Stimulated activated CD4-positive, alpha-beta T cell treated with anti-CD3 and anti-CD28 coated beads, Interleukin-4, amount 100 ng/mL, for 4 hours (primary cell): ENCODE measurements at regions not wholly inside any gene's neighbourhood (a gene's known extent, or its start where the extent isn't known, plus 50 kb on each side); places are given as distances from the start of the nearest gene placed in this dataset.

Source experiments
- DNase-seq, 2 experiments: peaks; one replicate each; pipeline ENCODE4 v3.0.0-alpha.2; 2020

DNA sequence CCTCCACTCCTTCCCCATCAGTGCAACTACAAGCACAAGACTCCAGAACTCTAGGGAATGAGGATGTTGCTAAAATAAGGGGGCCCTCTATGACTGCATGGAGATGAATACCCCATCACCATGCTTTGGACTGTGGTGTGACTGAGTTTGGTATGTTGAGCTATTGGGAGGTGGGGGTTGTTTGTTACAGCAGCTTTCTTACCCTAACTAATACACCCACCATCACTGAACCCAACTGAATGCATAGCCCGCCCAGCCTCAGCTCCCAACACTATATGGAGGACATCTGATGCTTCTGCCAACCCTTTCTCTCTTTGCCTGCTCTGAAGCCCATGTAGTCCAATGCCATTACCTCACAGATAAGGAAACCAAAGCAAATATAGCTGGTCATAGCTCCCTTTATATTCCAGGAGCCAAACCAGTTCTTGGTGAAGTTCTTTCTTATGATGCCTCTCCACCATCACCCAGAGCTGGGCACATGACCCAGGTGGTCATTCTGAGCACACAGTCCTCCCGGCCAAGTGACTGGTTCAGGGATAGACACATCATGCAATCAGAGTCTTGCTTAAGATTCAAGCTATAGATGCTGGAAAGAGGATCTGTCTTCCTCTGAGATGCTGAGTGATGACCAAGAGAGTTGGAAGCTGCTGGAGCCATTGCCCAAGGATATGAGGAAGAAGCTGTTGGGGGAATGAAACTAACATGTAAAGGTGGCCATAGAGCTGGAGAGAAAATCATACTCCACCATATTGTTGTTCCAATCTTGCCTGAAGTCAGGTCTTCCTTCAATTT, 155.6 kb upstream of the HAAO start:
- DNase-seq = no peak

DNA sequence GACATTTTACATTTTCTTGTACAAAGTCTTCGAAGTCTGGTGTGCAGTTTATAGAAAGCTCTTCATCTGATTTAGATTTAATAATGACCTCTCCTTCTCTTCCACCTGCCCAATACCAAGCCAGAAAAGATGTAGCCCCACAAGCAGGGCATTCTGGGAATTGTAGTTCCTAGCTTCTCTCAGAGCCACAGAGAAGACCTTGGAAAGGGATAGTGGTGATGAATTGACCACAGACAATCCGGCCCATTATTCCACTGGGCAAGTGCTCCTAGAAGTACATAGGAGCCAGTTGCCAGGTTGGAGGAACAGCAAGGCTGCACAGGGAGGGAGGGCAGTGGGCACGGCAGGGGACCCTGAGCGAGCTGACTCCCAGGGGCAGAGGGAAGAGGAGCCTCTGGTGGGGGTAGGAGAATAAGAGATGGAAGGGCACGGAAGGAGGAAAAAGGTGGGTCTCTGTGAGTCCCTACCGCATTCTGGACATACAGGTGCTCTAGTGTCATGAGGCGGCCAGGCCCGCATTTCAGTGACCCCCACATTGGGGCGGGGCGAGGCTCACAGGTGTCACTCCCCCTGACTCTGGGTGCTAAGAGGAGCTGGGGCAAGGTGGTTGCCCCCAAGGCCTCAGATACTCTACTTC, 152.5 kb upstream of the HAAO start:
- DNase-seq = no peak

DNA sequence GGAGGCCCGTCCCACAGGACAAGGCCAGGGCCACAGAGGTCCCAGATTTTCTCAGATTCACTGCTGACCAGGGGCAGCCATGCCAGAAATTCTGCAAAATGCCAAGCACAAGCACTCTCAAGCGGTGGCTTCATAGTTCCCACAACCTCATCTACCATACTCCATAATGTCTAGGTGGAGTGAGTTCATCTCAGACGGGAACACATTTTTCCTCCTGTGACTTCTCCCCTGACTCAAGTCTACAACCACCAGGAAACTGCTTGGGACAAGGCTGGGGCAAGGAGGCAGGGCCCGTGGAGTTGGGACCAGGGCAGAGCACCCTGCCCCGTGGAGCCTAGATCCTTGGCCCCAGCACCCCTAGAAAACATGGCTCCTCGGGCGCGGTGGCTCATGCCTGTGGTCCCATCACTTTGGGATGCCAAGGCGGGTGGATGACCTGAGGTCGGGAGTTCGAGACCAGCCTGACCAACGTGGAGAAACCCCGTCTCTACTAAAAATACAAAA, 150.7 kb upstream of the HAAO start:
- no peak for DNase-seq

DNA sequence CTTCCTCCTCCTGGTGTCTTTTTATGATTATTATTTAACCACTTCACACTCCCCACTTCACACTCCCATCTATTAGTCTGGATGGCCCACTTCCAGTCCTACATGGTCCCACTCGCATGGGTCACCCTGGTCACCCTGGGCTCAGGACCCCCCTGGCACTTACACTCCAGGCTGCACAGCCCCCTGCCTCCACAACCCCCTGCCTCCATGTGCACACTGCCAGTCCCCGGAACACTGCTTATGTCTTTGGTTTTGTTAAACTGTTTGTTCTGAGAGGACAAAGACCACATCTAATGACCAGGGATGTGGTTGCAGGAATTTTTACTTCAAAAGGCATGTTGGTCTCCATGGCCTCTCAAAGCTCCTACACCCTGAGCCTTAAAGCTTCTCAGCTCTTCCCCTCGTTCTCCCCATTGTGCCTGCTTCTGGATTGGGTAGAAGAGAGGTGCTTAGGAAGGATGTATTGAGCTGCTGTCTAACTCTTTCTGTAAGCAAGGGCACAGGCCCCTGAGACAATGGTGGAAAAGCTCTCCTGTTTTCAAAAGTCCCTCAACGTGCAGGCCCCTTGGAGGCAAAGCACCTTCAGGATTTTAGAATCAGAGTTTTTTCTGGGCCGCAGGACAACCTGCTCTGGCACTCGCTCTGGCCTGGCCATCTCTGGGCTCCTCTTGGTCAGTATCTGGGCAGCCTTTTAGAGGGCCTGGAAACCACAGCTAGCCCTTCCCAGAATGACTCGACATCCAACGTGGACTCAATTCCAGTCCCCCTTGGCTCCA, 150.0 kb upstream of the HAAO start:
- no peak for DNase-seq

DNA sequence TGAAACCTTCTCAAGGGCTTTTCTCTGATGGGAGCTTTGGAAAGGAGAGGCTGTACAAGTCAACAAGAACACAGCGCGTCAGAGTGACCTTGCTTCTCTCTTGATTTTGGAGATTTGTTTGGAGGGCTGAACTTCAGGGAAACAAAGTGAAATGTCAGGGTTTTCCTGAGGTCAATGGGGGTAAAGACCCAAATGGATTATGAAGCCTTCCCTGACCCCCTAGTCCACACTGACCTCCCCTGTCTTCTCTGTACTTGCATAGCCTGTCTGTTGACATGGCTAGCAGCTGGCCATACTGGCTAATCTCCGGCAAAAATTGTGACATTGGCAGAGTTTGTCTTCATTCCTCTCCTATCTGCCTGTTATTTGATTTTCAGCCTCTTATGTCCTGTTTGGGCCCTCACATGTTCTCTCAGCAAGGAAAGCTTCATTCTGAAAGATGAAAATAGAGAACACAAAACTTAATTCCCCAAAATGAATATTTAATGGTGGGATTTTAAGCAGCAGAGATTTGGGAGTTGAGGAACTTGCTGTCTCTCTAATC, 149.3 kb upstream of the HAAO start:
- no peak for DNase-seq

DNA sequence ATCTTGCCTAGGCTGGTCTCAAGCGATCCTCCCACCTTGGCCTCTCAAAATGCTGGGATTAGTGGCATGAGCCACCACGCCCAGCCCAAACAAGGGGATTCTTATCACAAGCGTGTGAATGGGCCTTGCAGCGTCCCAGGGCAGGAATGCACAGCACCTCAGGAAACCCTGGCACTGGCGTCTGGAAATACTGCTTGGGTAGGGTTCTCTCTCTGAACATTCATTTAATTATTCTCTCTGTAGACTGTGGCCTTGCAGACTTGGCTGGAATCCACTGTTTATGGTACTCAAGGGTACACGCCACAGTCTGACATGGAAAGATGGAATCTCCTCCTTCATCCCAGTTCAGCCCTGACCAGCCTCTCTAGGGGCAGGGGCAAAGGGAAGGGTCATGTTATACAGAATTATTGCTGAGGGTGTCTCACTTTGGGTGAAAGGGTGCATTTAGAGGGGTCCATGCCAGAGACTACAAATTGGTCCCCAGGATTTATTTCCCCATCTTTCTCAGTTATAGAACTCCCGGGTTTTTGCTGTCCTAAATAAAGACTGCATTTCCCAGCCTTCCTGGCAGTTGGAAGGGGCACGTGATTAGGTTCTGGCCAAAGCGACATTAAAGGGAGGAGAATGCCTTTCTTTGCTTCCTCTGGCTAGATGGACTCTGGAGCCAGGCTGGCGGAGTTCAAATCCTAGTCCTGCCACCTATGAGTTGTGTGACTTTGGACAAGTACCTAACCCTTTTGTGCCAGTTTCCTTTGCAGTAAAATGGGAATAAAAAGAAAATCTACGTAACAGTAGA, 147.2 kb upstream of the HAAO start:
- no peak for DNase-seq

DNA sequence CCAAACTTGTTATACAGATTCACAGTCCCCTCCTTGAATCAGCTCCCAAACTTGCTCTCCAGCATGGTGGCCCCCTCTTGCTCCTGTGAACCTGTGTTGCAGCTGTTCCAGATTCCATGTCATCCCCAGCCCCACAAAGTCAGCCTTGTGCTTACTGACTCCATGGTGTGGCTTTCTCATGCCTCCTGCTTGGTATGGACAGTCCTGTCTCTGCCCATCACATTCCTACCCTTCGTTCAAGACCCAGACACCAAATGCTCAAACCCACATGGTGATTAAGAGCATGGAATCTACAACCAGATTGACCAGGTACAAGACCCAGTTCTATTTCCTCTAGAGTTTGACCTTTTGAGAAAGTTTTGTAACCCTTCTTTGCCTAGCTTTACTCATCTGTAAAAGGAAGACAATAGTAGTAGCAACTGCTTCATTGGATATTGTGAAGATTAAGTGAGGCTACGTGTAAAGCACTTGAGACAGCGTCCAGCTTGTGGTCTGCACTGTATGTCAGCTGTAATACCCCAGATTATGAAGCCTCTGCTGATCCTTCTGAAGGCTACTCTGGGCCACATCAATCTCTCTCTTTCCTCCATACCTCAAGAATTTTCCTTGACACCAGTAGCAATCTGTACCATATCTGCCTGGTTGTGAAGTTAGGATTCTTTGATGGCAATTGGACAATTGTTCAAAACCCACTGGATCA, 146.4 kb upstream of the HAAO start:
- no peak for DNase-seq

DNA sequence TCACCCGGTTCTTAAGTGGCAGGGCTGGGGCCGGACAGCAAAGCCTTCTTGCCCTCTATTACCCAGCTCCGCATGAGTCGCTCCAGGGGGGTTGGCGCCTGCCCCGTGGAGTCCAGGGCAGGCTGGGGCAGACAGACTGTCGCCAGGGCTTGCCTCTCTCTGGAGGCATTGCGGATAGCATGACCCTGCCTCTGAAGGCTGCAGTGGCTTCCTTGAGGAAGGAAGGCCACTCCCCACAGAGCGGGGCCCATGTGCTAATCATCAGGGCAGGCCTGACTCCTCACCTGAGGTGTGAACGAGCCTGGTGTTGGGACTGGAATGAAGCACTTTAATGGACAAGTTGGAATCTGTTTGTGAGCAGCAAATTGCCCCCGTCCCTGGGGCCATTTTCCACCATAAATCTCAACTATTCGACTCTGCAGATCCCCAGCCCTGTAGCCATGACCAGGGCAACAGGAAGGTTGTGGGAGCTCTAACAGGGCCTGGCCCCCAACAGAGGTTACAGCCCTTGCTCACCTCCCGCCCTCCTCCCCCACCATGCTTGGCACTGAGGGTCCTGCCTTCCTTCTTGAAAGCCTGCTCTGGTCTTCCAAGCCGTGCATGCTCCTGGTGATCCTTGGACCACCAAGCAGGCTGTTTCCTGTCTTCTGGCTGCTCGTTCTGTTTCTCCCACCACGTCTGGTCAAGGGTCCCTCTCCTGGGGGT, 144.9 kb upstream of the HAAO start:
- DNase-seq = no peak

DNA sequence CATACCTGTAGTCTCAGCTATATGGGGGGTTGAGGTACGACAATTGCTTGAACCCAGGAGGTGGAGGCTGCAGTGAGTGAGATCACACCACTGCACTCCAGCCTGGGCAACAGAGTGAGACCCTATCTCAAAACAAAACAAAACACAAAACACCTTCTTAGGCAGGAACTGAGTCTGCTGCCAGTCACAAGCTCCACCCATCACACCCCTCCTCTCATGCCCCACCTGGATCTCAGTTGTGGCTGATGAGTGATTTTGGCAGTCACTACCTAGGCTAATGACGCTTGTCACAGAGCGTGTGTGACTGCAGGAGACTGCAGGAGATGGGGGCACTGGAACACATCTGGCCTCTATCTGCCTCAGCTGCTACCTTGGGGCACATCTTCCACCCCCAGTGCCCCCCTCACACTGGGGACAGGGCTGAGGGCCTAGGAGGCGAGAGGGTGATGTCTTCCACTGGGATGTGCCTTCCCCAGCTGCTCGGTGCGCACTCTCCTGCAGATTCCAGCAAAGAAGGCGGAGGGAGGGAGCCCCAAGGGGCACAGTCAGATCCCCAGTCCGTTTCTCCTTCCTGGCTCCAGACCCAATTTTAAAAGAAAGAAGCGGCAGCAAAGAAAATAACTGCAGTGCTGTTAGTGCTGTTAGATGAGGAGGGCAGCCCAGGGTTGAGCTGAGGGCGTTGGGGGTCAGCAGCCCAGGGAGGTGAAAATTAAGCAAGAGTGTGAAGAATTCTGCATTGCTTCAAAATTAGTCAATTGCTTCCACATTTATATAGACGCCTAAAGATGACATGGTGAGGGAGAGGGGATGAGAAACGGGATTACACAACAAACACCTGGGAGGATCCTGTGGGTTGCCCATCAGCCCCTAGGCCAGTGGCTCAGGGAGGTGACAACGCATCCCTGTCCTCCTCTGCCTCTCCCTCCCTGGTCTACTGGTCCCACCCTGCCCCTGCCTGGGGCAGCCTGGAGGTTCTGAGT, 143.6 kb upstream of the HAAO start:
- no peak for DNase-seq

DNA sequence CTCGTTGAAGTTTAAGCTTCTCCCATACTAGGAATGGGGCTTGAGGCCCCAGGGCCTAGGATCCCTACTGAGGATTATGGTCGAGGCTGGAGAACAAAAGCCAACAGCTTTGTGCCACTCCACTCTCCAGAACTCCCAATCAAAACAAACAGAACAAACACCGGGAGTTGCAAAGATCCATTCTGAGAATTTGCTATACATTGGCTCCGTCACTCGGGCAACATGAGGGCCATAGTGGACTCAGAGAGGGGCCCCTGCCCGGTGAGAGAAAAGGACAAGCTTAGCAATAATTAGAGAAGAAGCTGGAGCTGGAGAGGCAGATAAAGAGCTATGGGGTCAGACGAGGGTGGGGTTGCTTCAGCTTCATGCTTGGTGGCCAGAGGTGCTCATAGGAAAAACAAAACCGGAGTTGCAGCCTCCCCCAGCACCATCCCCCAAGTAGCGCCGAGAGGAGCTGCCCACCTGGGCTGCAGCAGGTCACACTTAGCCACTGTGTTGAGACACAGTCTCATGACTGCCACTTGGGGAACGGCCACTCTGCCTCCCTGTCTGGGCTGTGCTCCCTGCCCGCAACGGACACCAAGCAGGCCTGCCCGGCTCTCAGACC, 142.3 kb upstream of the HAAO start:
- no peak for DNase-seq

DNA sequence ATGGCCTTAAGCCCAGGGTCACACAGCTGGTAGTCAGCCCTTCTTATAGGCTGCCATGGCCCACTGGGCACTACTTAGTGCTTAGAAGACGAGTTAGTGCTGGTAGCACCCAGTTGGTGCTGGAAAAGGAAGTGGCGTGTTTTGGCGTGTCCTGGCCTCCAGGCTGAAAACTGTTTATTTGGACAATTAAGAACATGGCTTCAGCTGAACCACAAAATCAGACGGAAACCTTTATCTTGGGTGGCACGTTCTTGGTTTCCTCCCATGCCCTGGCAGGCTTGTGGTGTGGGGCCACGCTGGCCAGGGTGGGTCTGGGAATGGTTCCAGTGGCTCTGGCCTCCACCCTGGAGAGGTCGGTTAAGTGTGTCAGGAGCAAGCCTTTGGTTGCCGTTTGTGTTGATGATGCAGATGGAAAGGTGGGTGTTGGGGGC, 141.5 kb upstream of the HAAO start:
- DNase-seq = no peak

DNA sequence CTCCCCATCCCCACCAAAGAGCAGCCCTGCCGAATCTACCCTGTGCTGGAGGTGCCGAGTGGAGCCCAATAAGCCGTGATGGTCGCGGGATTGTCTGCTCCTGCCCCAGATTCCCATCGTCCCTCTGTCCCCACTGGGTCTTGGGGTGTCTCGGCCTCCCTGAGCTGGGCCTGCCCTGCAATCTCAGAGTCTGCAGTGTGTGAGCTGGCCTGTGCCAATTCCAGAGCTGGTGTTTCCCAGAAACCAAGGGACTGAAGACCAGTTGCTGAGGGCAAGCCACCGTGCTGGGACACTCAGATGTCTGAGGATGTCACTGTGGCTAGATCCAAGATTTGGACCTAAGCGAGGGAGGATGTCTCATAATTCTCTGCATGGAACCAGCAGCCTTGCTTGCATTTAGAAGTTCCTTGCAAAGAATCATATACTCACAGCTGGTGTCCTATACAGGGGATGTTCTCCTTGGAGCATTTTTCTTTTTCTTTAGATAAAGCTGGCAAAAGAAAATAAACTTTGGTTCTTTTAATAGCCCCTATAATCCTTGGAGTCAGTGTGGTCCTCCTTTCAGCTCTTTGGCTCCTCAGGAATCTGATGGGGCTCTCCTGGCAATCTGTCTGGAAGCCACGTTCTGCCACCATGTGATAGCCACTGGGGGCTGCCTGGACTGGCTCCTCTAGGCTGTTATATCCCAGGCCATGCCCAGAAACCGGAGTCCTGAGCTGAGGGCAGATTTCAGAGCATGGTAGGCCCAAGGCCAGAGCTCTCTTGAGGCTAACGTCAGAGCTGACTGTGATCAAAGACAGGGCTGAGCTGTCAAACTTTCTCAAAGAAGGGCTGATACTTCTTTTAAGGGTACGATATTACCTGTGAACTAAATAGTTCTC, 140.1 kb upstream of the HAAO start:
- no peak for DNase-seq

DNA sequence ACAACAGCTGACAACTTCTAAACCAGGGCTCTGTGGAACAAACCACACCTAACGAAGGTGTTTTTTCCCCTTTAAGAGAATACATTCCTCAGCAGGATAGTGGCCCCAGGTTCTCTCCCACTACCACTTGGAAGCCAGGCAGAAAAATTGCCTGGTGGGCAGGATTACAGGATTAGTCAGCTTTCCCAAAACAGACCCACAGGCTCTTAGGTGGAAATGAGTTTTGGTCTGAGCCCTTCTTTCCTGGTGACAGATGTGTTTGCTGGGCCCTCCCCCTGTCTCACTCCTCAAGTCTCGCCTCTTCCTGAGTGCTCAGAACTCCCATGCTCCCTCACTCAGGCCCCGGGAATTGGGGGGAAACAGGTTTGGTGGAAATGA, 139.4 kb upstream of the HAAO start:
- no peak for DNase-seq

DNA sequence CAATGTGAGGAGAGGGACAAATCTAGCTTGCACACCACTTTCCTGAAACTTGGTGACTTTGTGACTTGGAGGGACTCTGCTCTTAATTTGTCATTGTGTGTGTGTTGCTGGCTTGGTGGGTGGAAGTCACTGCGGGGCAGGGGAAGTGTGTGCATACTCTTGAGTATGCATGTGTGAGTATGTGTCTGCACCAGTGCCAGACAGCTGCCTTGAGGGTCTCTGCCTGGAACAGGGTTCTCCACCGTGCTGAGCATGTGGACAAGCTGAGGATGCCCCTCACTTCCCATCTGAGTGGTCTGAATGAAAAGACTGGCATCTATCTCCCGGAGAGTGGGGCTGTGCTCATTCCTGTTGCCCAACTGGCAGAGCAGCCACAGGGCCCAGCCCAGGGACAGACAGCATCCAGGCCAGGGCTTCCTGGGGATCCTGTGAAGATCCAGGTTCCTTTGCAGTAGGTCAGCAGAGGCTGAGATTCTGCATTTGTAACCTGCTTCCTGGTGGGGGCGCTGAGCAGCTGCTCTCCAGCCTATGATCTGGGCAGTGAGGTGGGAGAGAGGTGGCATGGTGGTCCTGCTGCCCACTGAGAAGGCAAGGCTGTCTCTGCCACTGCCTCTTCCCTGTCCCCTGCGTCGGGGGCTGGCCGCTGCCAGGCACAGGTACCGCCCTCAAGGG, 138.9 kb upstream of the HAAO start:
- no peak for DNase-seq

DNA sequence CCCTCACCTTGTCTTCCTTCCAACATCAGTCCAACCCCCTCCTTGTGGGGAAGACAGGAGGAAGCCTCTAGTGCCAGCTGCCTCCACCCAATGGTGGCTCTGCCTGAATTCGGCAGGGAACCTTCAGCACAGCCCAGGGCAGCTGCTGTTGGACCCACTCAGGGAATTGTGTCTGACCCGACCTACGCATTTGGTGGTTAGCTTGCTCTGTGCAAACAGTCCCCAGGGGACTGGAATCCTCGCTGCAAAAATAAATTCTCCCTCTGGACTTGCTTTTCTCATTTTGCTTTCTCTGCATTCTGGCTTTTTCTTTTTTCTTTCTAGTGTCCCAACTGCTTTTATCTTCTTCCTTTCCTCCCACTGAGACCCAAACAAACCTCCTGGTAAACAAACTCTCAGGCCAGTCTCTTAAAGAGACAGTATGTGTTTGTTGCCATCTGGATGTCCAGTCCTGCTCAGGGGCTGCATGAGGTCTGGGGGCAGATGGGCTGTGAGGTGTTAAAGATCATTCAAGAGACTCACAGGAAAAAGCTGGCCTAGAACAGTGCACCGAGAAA, 137.7 kb upstream of the HAAO start:
- DNase-seq = no peak

DNA sequence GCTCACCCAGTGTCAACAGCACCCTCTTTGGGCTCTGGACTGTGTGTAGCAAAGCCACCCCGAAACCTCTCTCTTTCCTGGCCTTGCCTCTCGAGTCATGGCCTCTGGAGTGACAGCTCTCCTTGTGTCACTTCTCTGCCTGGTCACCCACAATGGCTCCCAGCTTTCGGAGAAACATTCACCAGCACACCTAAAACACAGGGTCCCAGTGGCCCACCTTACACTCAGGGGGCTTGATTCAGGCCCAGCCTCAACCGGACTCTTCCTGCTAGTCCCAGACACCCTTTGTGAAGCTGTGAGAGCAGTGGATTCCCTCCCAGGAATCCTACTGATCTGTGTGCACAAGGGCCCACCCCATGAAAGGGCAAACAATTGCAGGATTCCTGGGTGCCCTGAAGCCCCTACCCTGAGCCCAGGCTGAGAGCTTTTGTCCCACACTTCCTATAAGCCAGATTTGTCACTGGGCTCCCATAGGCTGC, 137.2 kb upstream of the HAAO start:
- DNase-seq = no peak
